Caco-2 (cell line): ENCODE measurements at regions not wholly inside any gene's neighbourhood (a gene's known extent, or its start where the extent isn't known, plus 50 kb on each side); places are given as distances from the start of the nearest gene placed in this dataset.

ENCODE experiments used
- BruUV-seq: library from RNA; stranded (reverse); fragments of 400-500 nt; replicated peaks from 2 replicates; lab custom pipeline; 2021; lab: Mats Ljungman, UMichigan
- CTCF ChIA-PET: fragments of 300-600 bp; sonication (Branson Sonifier 250); formaldehyde crosslinking; loops from one replicate; lab custom pipeline; 2022; ENCODE audit warnings: antibody characterized with exemption; lab: Charles Lee
- POLR2A ChIA-PET: fragments of 300-600 bp; sonication (Branson Sonifier 250); formaldehyde crosslinking; loops from one replicate; lab custom pipeline; 2022; ENCODE audit warnings: antibody characterized with exemption; lab: Charles Lee
- DNase-seq, 2 experiments: peaks; one replicate each; pipeline versions ENCODE4 v3.0.0 to v3.0.0-alpha.2; 2020 to 2022
- H3K27me3 ChIP-seq: replicated peaks from 2 replicates; pipeline ENCODE4 v1.6.0; 2011; ENCODE audit warnings: low read length; ENCODE audit not compliant: control insufficient read depth, insufficient read depth
- H3K36me3 ChIP-seq: 2 replicates; pipeline ENCODE4 v1.5.1; 2011; ENCODE audit warnings: low read length; ENCODE audit not compliant: control insufficient read depth, insufficient read depth
- H3K4me1 ChIP-seq: fragments of 250-450 bp; sonication (Bioruptor Pico); 2 replicates; pipeline ENCODE4 v1.5.1; 2020; ENCODE audit warnings: mild to moderate bottlenecking
- H3K4me3 ChIP-seq: 2 replicates; pipeline ENCODE4 v1.5.1; 2011; ENCODE audit warnings: low read depth, mild to moderate bottlenecking, control low read depth, low read length
- H3K9me3 ChIP-seq: fragments of 250-450 bp; sonication (Bioruptor Pico); 2 replicates; pipeline ENCODE4 v1.5.1; 2020; ENCODE audit warnings: mild to moderate bottlenecking, moderate library complexity
- H3K27ac Mint-ChIP-seq: one replicate; pipeline ENCODE4 v1.8.0; 2022; ENCODE audit warnings: mixed read lengths; ENCODE audit not compliant: unreplicated experiment
- H3K27me3 Mint-ChIP-seq: one replicate; pipeline ENCODE4 v1.8.0; 2022; ENCODE audit warnings: mixed read lengths; ENCODE audit not compliant: insufficient read depth, unreplicated experiment
- H3K36me3 Mint-ChIP-seq: one replicate; pipeline ENCODE4 v1.8.0; 2022; ENCODE audit warnings: mild to moderate bottlenecking, mixed read lengths; ENCODE audit not compliant: insufficient read depth, unreplicated experiment
- H3K4me1 Mint-ChIP-seq: one replicate; pipeline ENCODE4 v1.8.0; 2022; ENCODE audit warnings: low read depth, mixed read lengths; ENCODE audit not compliant: unreplicated experiment
- H3K4me3 Mint-ChIP-seq: one replicate; pipeline ENCODE4 v1.8.0; 2022; ENCODE audit warnings: mild to moderate bottlenecking, moderate library complexity, mixed read lengths; ENCODE audit not compliant: unreplicated experiment
- H3K9me3 Mint-ChIP-seq: one replicate; pipeline ENCODE4 v1.8.0; 2022; ENCODE audit warnings: mixed read lengths; ENCODE audit not compliant: unreplicated experiment
- CTCF ChIP-seq, 2 experiments: fragments of 200-600 bp in 1 of 2; IDR thresholded peaks; 1 replicate in 1 of 2; 2 replicates in 1 of 2; pipeline versions ENCODE4 v1.5.1 to v1.8.0; 2011 to 2022; ENCODE audit warnings: antibody characterized with exemption in 1 of 2, control low read depth in 1 of 2, inconsistent platforms in 1 of 2, low read depth in 1 of 2, low read length in 1 of 2, mild to moderate bottlenecking in 1 of 2, moderate library complexity in 1 of 2; ENCODE audit not compliant: insufficient read depth in 1 of 2, severe bottlenecking in 1 of 2, unreplicated experiment in 1 of 2
- intact Hi-C: fragments of 100-400 bp; cut with micrococcal nuclease; formaldehyde crosslinking; loops from one replicate; pipeline ENCODE4 v1.10.0; 2022; ENCODE audit not compliant: unreplicated experiment

GRCh38 chr4:126851391-126851790 is 781.4 kb upstream of the INTU start:
- no peaks in the 10 kb centered on the region for H3K9me3 ChIP-seq
- no peak overlapping the region for H3K4me3 ChIP-seq
- POLR2A ChIA-PET = no interaction called here
- BruUV-seq = no TSS peak
- no peak overlapping the region for H3K4me3 Mint-ChIP-seq
- CTCF ChIA-PET = no interaction called here
- H3K27ac Mint-ChIP-seq = no peak overlapping the region
- H3K36me3 Mint-ChIP-seq = no peaks in the 10 kb centered on the region
- TF ChIP-seq CTCF (IDR thresholded peaks at IDR 0.05; ENCODE audit: insufficient read depth in 1 of 2, low read depth in 1 of 2, low read length in 1 of 2, severe bottlenecking in 1 of 2, unreplicated experiment in 1 of 2) = no peak
- no peaks in the 10 kb centered on the region for H3K27me3 Mint-ChIP-seq
- no peak for DNase-seq
- H3K4me1 Mint-ChIP-seq = no peaks in the 10 kb centered on the region
- no peaks in the 10 kb centered on the region for H3K27me3 ChIP-seq
- no peaks in the 10 kb centered on the region for H3K4me1 ChIP-seq
- H3K36me3 ChIP-seq = no peaks in the 10 kb centered on the region
- intact Hi-C loops = no loop called here
- H3K9me3 Mint-ChIP-seq = no peaks in the 10 kb centered on the region

DNA sequence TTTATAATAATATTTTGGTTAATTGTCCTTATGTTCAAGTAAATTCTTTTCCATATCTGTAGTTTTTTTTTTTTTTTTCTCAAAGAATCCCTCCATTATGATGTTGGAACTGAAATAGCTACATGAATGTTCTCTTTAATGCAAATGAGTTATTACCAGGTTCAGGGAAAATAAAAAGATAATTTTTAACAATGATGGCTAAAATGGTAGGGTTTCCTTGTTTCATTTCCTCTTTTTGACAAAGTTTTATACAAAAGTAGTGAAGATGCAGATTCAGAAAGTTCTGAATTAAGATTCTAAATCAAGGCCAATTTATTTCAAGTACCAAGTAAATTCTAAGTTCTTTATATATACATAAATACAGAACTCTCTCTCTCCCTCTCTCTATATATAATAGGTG is 779.0 kb upstream of the INTU start:
- no peaks in the 10 kb centered on the region for H3K27me3 ChIP-seq
- no peak for TF ChIP-seq CTCF (IDR thresholded peaks at IDR 0.05; ENCODE audit: insufficient read depth in 1 of 2, low read depth in 1 of 2, low read length in 1 of 2, severe bottlenecking in 1 of 2, unreplicated experiment in 1 of 2)
- H3K9me3 Mint-ChIP-seq = no peaks in the 10 kb centered on the region
- intact Hi-C loops = no loop called here
- no peaks in the 10 kb centered on the region for H3K36me3 Mint-ChIP-seq
- no peaks in the 10 kb centered on the region for H3K4me1 ChIP-seq
- H3K36me3 ChIP-seq = no peaks in the 10 kb centered on the region
- no peak overlapping the region for H3K4me3 ChIP-seq
- no peaks in the 10 kb centered on the region for H3K27me3 Mint-ChIP-seq
- no peaks in the 10 kb centered on the region for H3K9me3 ChIP-seq
- no peaks in the 10 kb centered on the region for H3K4me1 Mint-ChIP-seq
- DNase-seq = no peak
- ChIA-PET POLR2A (no interaction called here), CTCF (no interaction called here)
- BruUV-seq = no TSS peak
- H3K4me3 Mint-ChIP-seq = no peak overlapping the region
- H3K27ac Mint-ChIP-seq = no peak overlapping the region

GRCh38 chr4:126856906-126857305 is 775.9 kb upstream of the INTU start:
- no TSS peak for BruUV-seq
- Mint-ChIP-seq H3K27me3 (no peaks in the 10 kb centered on the region), H3K36me3 (no peaks in the 10 kb centered on the region), H3K4me3 (no peak overlapping the region), H3K9me3 (no peaks in the 10 kb centered on the region), H3K27ac (no peak overlapping the region), H3K4me1 (no peaks in the 10 kb centered on the region)
- intact Hi-C loops = no loop called here
- no peak for TF ChIP-seq CTCF (IDR thresholded peaks at IDR 0.05; ENCODE audit: insufficient read depth in 1 of 2, low read depth in 1 of 2, low read length in 1 of 2, severe bottlenecking in 1 of 2, unreplicated experiment in 1 of 2)
- Histone ChIP-seq H3K36me3 (no peaks in the 10 kb centered on the region), H3K9me3 (no peaks in the 10 kb centered on the region), H3K4me1 (no peaks in the 10 kb centered on the region), H3K4me3 (no peak overlapping the region), H3K27me3 (no peaks in the 10 kb centered on the region)
- DNase-seq = no peak
- POLR2A ChIA-PET = no interaction called here
- CTCF ChIA-PET = no interaction called here
